Endodermal cell (in vitro differentiated cells): ENCODE measurements at regions not wholly inside any gene's neighbourhood (a gene's known extent, or its start where the extent isn't known, plus 50 kb on each side); places are given as distances from the start of the nearest gene placed in this dataset.
A peak's percentile ranks its signal among the peaks of the same experiment; 100 is the strongest.

Experiments used
- DNase-seq: peaks from one replicate; pipeline ENCODE4 v3.0.0-alpha.2; 2017
- H3K27ac ChIP-seq: 2 replicates; pipeline ENCODE4 v1.5.1; 2013; ENCODE audit warnings: mild to moderate bottlenecking, low read depth, low read length, moderate library complexity
- H3K27me3 ChIP-seq: 2 replicates; pipeline ENCODE4 v1.6.1; 2013; ENCODE audit warnings: mild to moderate bottlenecking, low read length, moderate library complexity; ENCODE audit not compliant: insufficient read depth, control insufficient read depth, poor library complexity, severe bottlenecking
- H3K36me3 ChIP-seq: 2 replicates; pipeline ENCODE4 v1.7.0; 2013; ENCODE audit warnings: mild to moderate bottlenecking, low read length, moderate library complexity; ENCODE audit not compliant: control insufficient read depth, insufficient read depth
- H3K4me1 ChIP-seq: one replicate; pipeline ENCODE4 v1.7.0; 2013; ENCODE audit warnings: low read length; ENCODE audit not compliant: control insufficient read depth, insufficient read depth
- H3K4me3 ChIP-seq: 2 replicates; pipeline ENCODE4 v1.5.1; 2013; ENCODE audit warnings: mild to moderate bottlenecking, low read length, moderate library complexity
- H3K9ac ChIP-seq: 2 replicates; pipeline ENCODE4 v1.6.1; 2013; ENCODE audit warnings: mild to moderate bottlenecking, low read length, moderate library complexity; ENCODE audit not compliant: poor library complexity, severe bottlenecking; ENCODE audit errors: extremely low read depth
- H3K9me3 ChIP-seq: 2 replicates; pipeline ENCODE4 v1.6.1; 2013; ENCODE audit warnings: mild to moderate bottlenecking, low read length, moderate library complexity; ENCODE audit not compliant: control insufficient read depth
- H3K27ac Mint-ChIP-seq: 2 replicates; pipeline ENCODE4 v1.8.0; 2020; ENCODE audit warnings: mixed read lengths
- H3K27me3 Mint-ChIP-seq: 2 replicates; pipeline ENCODE4 v1.8.0; 2021; ENCODE audit warnings: mild to moderate bottlenecking, mixed read lengths; ENCODE audit not compliant: insufficient read depth
- H3K36me3 Mint-ChIP-seq: 2 replicates; pipeline ENCODE4 v1.8.0; 2020; ENCODE audit warnings: low read depth, mixed read lengths
- H3K4me1 Mint-ChIP-seq: 2 replicates; pipeline ENCODE4 v1.8.0; 2020; ENCODE audit warnings: mixed read lengths
- H3K4me3 Mint-ChIP-seq: 2 replicates; pipeline ENCODE4 v1.8.0; 2020; ENCODE audit warnings: mild to moderate bottlenecking, moderate library complexity, mixed read lengths
- H3K9me3 Mint-ChIP-seq: 2 replicates; pipeline ENCODE4 v1.8.0; 2020; ENCODE audit warnings: mild to moderate bottlenecking, mixed read lengths
- CTCF ChIP-seq: fragments of 200-600 bp; sonication (generic); conservative IDR thresholded peaks from 2 replicates; pipeline ENCODE4 v1.5.0; 2021; ENCODE audit warnings: antibody characterized with exemption, mild to moderate bottlenecking
- WGBS, 2 experiments: methylation state at CpG; one replicate each; pipeline versions ENCODE4 v1.1.5 to v1.1.7; 2013; ENCODE audit warnings: missing lambda C conversion rate in 2 of 2, mixed read lengths in 1 of 2; ENCODE audit not compliant: insufficient coverage in 1 of 2, insufficient read length in 1 of 2; 5-methylcytosine and 5-hydroxymethylcytosine counted together

GRCh38 chr19:29305268-29305667, 92.3 kb upstream of the UQCRFS1 start:
- Mint-ChIP-seq H3K36me3 (no peaks in the 10 kb centered on the region), H3K4me1 (no peaks in the 10 kb centered on the region), H3K9me3 (no peaks in the 10 kb centered on the region), H3K4me3 (no peak overlapping the region), H3K27me3 (peaks cover 37% of the 10 kb centered on the region), H3K27ac (no peak overlapping the region)
- no peak overlapping the region for H3K9ac ChIP-seq
- TF ChIP-seq CTCF, result no peak
- WGBS, 2 experiments, result 87 to 90% methylated on average over 1 of the region's 1 CpG
- H3K27ac ChIP-seq, result no peak overlapping the region
- H3K4me3 ChIP-seq, result no peak overlapping the region
- no peaks in the 10 kb centered on the region for H3K36me3 ChIP-seq
- H3K9me3 ChIP-seq, result no peaks in the 10 kb centered on the region
- no peaks in the 10 kb centered on the region for H3K4me1 ChIP-seq
- peaks cover 19% of the 10 kb centered on the region for H3K27me3 ChIP-seq
- no peak for DNase-seq

- 12 to 26% methylated on average over 3 to 12 of the region's 12 CpGs for WGBS, 2 experiments
- Histone ChIP-seq H3K36me3 (no peaks in the 10 kb centered on the region), H3K27ac (no peak overlapping the region), H3K4me3 (no peak overlapping the region), H3K4me1 (no peaks in the 10 kb centered on the region), H3K9me3 (no peaks in the 10 kb centered on the region), H3K27me3 (peaks cover 35% of the 10 kb centered on the region), H3K9ac (no peak overlapping the region)
- H3K36me3 Mint-ChIP-seq, result no peaks in the 10 kb centered on the region
- H3K4me1 Mint-ChIP-seq, result no peaks in the 10 kb centered on the region
- TF ChIP-seq CTCF, result no peak
- peak; percentile 79 for DNase-seq
- peaks cover 53% of the 10 kb centered on the region for H3K27me3 Mint-ChIP-seq
- H3K4me3 Mint-ChIP-seq, result no peak overlapping the region
- H3K27ac Mint-ChIP-seq, result no peak overlapping the region
- H3K9me3 Mint-ChIP-seq, result no peaks in the 10 kb centered on the region
Observed at GRCh38 chr19:29308977-29309590, 96.1 kb upstream of the UQCRFS1 start.

GRCh38 chr19:29309637-29310036, 96.7 kb upstream of the UQCRFS1 start:
- Histone ChIP-seq H3K4me3 (no peak overlapping the region), H3K9ac (no peak overlapping the region), H3K27me3 (peaks cover 35% of the 10 kb centered on the region), H3K36me3 (no peaks in the 10 kb centered on the region), H3K27ac (no peak overlapping the region), H3K9me3 (no peaks in the 10 kb centered on the region), H3K4me1 (no peaks in the 10 kb centered on the region)
- Mint-ChIP-seq H3K9me3 (no peaks in the 10 kb centered on the region), H3K36me3 (no peaks in the 10 kb centered on the region), H3K27ac (no peak overlapping the region), H3K4me3 (no peak overlapping the region), H3K27me3 (peaks cover 48% of the 10 kb centered on the region), H3K4me1 (no peaks in the 10 kb centered on the region)
- 25 to 58% methylated on average over 1 to 9 of the region's 9 CpGs for whole genome bisulfite sequencing, 2 experiments
- DNase-seq, result no peak
- no peak for TF ChIP-seq CTCF
